Uterus (tissue), 2 donors: ENCODE measurements at regions not wholly inside any gene's neighbourhood (a gene's known extent, or its start where the extent isn't known, plus 50 kb on each side); places are given as distances from the start of the nearest gene placed in this dataset.

Source experiments
- CTCF ChIP-seq, 4 experiments: fragments of 200-600 bp in 2 of 4; fragments of 450-650 bp in 2 of 4; sonication (generic) in 2 of 4; IDR thresholded peaks; one replicate each; pipeline ENCODE4 v1.5.1; 2016 to 2019; ENCODE audit warnings: antibody characterized with exemption in 4 of 4, mild to moderate bottlenecking in 2 of 4, moderate library complexity in 1 of 4
- POLR2A ChIP-seq, 2 donors: fragments of 450-650 bp; IDR thresholded peaks; one replicate each; pipeline ENCODE4 v1.6.1; 2016; ENCODE audit warnings: antibody characterized with exemption in 2 of 2, mild to moderate bottlenecking in 1 of 2, moderate library complexity in 1 of 2

- TF ChIP-seq CTCF (IDR thresholded peaks at IDR 0.05) (no peak), POLR2A (IDR thresholded peaks at IDR 0.05) (no peak)
These were observed 179.3 kb downstream of the C1D start for GRCh38 chr2:67883316-67884087.
